Lower lobe of right lung (tissue), 2 donors: ENCODE measurements at regions not wholly inside any gene's neighbourhood (a gene's known extent, or its start where the extent isn't known, plus 50 kb on each side); places are given as distances from the start of the nearest gene placed in this dataset.

Source experiments
- ATAC-seq, 2 donors: fragments of 200-7000 bp; cut with Tn5 transposase; one replicate each; pipeline ENCODE4 v1.9.1; 2020 to 2022; ENCODE audit warnings: mild to moderate bottlenecking in 2 of 2, moderate library complexity in 2 of 2
- DNase-seq: peaks from one replicate; pipeline ENCODE4 v3.0.0-alpha.2; 2020
- H3K27ac ChIP-seq: fragments of 200-600 bp; one replicate; pipeline ENCODE4 v1.8.0; 2022
- H3K27me3 ChIP-seq: fragments of 200-600 bp; one replicate; pipeline ENCODE4 v1.8.0; 2022; ENCODE audit warnings: low read depth
- H3K36me3 ChIP-seq: fragments of 200-600 bp; one replicate; pipeline ENCODE4 v1.8.0; 2022; ENCODE audit warnings: mild to moderate bottlenecking
- H3K4me1 ChIP-seq: fragments of 200-600 bp; one replicate; pipeline ENCODE4 v1.8.0; 2022
- H3K4me3 ChIP-seq: fragments of 200-600 bp; one replicate; pipeline ENCODE4 v1.8.0; 2022; ENCODE audit warnings: mild to moderate bottlenecking
- H3K9me3 ChIP-seq: fragments of 200-600 bp; one replicate; pipeline ENCODE4 v1.8.0; 2022
- intact Hi-C: fragments of 100-400 bp; cut with DNase I; formaldehyde crosslinking; loops from one replicate; pipeline ENCODE4 v1.11.0; 2022
- TF ChIP-seq, protein P1 (sequence below): fragments of 200-600 bp; IDR thresholded peaks from one replicate; pipeline ENCODE4 v1.8.0; 2022; ENCODE audit warnings: antibody characterized with exemption, mild to moderate bottlenecking
- donor health status: DM: no; HTN: yes; CAD: no; lungs with severe emphysema.

DNA sequence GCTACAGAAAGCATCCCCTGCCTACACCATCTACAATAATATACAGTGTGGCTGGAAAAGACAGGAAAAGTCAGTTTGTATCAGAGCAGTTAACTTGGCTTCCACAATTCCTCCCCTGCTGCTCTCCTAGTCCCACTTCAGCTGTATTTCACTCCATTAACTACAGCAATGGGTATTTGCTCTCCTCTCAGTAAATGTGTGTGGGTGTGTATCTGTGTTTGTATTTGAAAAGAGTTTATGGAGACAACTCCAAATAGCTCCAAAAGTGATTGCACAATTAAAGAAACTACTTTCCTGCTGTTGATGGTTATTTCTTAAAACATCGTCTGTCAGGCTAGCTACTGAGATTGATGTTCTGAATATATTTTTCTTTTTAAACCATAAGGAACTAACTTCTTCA, 333.7 kb upstream of the FIGN start:
- no peaks in the 10 kb centered on the region for H3K4me1 ChIP-seq
- DNase-seq (no peak), ATAC-seq (no peak)
- no peak overlapping the region for H3K27ac ChIP-seq
- H3K36me3 ChIP-seq, result no peaks in the 10 kb centered on the region
- no peak overlapping the region for H3K4me3 ChIP-seq
- intact Hi-C loops, result no loop called here
- H3K9me3 ChIP-seq, result no peaks in the 10 kb centered on the region
- TF ChIP-seq, protein P1, sequence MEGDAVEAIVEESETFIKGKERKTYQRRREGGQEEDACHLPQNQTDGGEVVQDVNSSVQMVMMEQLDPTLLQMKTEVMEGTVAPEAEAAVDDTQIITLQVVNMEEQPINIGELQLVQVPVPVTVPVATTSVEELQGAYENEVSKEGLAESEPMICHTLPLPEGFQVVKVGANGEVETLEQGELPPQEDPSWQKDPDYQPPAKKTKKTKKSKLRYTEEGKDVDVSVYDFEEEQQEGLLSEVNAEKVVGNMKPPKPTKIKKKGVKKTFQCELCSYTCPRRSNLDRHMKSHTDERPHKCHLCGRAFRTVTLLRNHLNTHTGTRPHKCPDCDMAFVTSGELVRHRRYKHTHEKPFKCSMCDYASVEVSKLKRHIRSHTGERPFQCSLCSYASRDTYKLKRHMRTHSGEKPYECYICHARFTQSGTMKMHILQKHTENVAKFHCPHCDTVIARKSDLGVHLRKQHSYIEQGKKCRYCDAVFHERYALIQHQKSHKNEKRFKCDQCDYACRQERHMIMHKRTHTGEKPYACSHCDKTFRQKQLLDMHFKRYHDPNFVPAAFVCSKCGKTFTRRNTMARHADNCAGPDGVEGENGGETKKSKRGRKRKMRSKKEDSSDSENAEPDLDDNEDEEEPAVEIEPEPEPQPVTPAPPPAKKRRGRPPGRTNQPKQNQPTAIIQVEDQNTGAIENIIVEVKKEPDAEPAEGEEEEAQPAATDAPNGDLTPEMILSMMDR, result no peak
- H3K27me3 ChIP-seq, result no peaks in the 10 kb centered on the region

DNA sequence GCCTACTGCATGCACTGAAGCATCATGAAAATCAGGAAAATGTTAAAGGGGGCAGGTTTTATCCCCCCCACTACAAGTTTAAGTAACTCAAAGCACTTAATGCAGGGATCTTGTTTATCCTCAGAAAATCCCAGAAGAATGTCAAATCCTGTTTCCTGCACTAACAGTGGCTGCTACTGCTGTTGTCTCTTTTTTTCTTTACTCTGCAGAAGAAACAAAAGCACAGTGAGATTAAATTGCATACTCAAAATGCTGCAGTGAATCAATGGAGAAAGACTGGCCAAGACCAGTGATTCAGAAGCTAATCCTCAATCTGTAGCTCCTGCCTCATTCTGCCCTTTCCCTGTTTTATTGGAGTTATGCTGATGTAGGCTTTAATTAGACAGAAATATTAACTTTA, 332.3 kb upstream of the FIGN start:
- no peak for ATAC-seq
- Histone ChIP-seq H3K9me3 (no peaks in the 10 kb centered on the region), H3K27ac (no peak overlapping the region), H3K4me3 (no peak overlapping the region), H3K27me3 (no peaks in the 10 kb centered on the region), H3K4me1 (no peaks in the 10 kb centered on the region), H3K36me3 (no peaks in the 10 kb centered on the region)
- TF ChIP-seq, protein P1, result no peak
- DNase-seq, result no peak
- intact Hi-C loops, result no loop called here

DNA sequence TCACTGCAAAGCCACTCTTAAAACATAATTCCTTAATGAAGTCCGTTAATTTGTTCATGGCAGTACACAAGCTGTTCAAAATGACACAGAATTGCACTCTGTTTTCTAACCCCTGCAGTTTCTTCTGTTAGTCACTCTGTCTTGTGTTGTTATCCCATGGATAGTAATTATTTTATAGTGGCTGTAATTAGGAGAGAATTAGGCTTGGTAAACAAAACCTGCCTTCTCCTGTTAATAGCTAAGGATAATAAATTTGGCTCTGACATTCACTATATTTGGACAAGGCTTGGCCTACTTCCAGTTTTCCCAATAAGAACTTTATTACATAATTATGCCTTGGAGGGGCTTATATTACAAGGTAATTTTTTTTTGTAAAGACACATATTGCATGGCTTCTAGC, 330.3 kb upstream of the FIGN start:
- no peaks in the 10 kb centered on the region for H3K27me3 ChIP-seq
- no peak overlapping the region for H3K4me3 ChIP-seq
- H3K36me3 ChIP-seq, result no peaks in the 10 kb centered on the region
- no peak for ATAC-seq
- no peaks in the 10 kb centered on the region for H3K9me3 ChIP-seq
- no peak for DNase-seq
- TF ChIP-seq, protein P1, result no peak
- no peaks in the 10 kb centered on the region for H3K4me1 ChIP-seq
- H3K27ac ChIP-seq, result no peak overlapping the region
- intact Hi-C loops, result no loop called here

DNA sequence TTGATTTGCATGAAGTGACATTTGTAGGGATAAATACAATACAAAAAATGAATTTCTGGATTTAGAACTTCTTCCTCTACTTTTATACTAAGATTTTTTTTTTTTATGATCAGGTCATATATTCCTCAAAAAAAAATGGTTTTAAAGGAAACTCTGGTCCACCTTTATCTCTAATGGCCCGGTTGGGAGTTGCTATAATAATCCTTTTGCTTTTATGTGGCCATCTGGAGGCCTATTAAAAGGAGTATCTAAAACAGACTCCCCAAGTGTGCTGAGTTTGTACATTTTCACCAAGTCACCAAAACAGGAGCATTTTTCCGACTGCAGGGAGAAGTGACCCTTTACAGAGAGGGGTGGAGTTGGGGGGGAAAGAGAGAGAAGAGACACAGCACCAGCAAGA, 329.2 kb upstream of the FIGN start:
- no peak overlapping the region for H3K27ac ChIP-seq
- DNase-seq (no peak), ATAC-seq (no peak)
- H3K4me1 ChIP-seq, result no peaks in the 10 kb centered on the region
- H3K27me3 ChIP-seq, result no peaks in the 10 kb centered on the region
- no peaks in the 10 kb centered on the region for H3K9me3 ChIP-seq
- no peaks in the 10 kb centered on the region for H3K36me3 ChIP-seq
- H3K4me3 ChIP-seq, result no peak overlapping the region
- intact Hi-C loops, result no loop called here
- TF ChIP-seq, protein P1, result no peak

DNA sequence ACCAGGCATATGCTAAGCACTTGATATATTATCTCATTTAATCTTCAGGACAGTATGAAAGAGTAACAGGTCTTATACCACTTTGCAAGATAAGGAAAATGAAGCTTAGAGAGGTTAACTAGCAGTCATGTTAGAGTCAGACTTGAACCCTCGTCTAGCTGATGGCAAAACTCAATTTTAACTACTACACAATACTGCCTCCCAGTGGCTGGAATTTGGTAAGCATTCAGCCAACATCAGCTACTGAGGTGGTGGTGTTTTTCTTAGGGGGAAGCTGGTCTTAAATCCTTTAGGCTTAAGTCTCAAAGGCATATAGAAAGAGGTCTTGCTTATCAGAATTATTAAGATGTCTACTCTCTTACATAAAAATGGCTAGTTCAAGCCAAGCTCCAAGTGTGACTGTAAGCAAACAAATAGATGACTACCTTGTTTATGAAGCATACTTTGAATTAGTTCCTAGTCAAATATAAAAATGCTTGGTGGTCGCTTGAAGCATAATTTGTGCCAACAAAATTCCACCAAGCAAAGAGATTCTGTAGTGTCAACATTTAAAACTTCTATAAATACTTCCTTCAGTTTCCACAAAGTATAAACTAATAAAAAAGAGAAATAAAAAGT, 325.4 kb upstream of the FIGN start:
- Histone ChIP-seq H3K27me3 (no peaks in the 10 kb centered on the region), H3K27ac (no peak overlapping the region), H3K36me3 (no peaks in the 10 kb centered on the region), H3K4me1 (no peaks in the 10 kb centered on the region), H3K9me3 (no peaks in the 10 kb centered on the region), H3K4me3 (no peak overlapping the region)
- DNase-seq (no peak), ATAC-seq (no peak)
- intact Hi-C loops, result no loop called here
- TF ChIP-seq, protein P1, result peak; percentile 61

DNA sequence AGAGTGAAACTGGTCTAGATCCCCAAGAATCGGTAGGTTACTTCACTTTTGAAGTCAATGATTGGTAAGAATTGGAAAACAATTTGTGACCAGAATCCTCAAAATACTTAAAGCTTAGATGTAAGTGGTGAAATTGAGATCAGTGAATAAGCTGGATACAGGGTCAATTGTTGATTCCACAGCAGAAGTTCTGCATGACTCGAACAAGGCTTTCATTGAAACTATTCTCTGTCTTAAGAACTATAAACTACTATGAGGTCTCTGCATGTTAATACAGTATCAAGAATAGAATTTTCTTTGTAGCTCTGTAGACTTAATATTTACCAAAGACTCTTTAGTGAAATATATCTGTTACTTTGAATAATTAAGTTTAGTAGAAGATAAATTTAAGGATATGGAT, 324.2 kb upstream of the FIGN start:
- DNase-seq (no peak), ATAC-seq (no peak)
- no peaks in the 10 kb centered on the region for H3K27me3 ChIP-seq
- H3K4me3 ChIP-seq, result no peak overlapping the region
- TF ChIP-seq, protein P1, result no peak
- no peak overlapping the region for H3K27ac ChIP-seq
- no peaks in the 10 kb centered on the region for H3K36me3 ChIP-seq
- H3K4me1 ChIP-seq, result no peaks in the 10 kb centered on the region
- no peaks in the 10 kb centered on the region for H3K9me3 ChIP-seq
- intact Hi-C loops, result no loop called here
